ENCODE measurements at regions not wholly inside any gene's neighbourhood (a gene's known extent, or its start where the extent isn't known, plus 50 kb on each side); places are given as distances from the start of the nearest gene placed in this dataset.
"Not testable (repeated sequence)": the region's sequence is repeated elsewhere in the genome, so short reads cannot be mapped to it uniquely, and the experiment has no call there.

- H3K4me3 Mint-ChIP-seq; H3K4me1 ChIP-seq (ENCODE audit: insufficient read depth, low read length); H3K4me3 ChIP-seq (ENCODE audit: low read length); H3K27me3 ChIP-seq (ENCODE audit: insufficient read depth, low read length, poor library complexity, severe bottlenecking); H3K4me1 Mint-ChIP-seq; H3K36me3 Mint-ChIP-seq; H3K27ac ChIP-seq (ENCODE audit: low read depth, low read length); POLR2A ChIA-PET; H3K27me3 Mint-ChIP-seq; H3K9me3 ChIP-seq (ENCODE audit: low read length); CTCF ChIA-PET; H3K27ac Mint-ChIP-seq; H3K36me3 ChIP-seq (ENCODE audit: insufficient read depth, low read length): not testable (repeated sequence)
- H3K9me3 Mint-ChIP-seq = peaks cover 0 to 11% (median 10%) of the 10 kb centered on the region in 5 donors
- peak in 1 of 5 donors; percentile 44 for DNase-seq
Observed at GRCh38 chr7:63566886-63567285, 431.8 kb upstream of the ZNF722 start.

GRCh38 chr7:63567636-63568035 lies 431.0 kb upstream of the ZNF722 start:
- POLR2A ChIA-PET, H3K4me3 Mint-ChIP-seq: not testable (repeated sequence)
- peak in 1 of 5 donors; percentile 42 for DNase-seq

GRCh38 chr7:63568571-63569313 lies 429.9 kb upstream of the ZNF722 start:
- H3K4me3 ChIP-seq (ENCODE audit: low read length); H3K27me3 Mint-ChIP-seq; H3K4me1 Mint-ChIP-seq; H3K4me3 Mint-ChIP-seq; H3K27ac Mint-ChIP-seq; H3K4me1 ChIP-seq (ENCODE audit: insufficient read depth, low read length); H3K36me3 ChIP-seq (ENCODE audit: insufficient read depth, low read length); H3K27me3 ChIP-seq (ENCODE audit: insufficient read depth, low read length, poor library complexity, severe bottlenecking); CTCF ChIA-PET; H3K36me3 Mint-ChIP-seq; H3K9me3 ChIP-seq (ENCODE audit: low read length); POLR2A ChIA-PET; H3K27ac ChIP-seq (ENCODE audit: low read depth, low read length): not testable (repeated sequence)
- peak in 1 of 5 donors; percentile 26 for DNase-seq
- peaks cover 0 to 11% (median 8%) of the 10 kb centered on the region in 5 donors for H3K9me3 Mint-ChIP-seq

More at GRCh38 chr7:63567636-63568035, 431.0 kb upstream of the ZNF722 start:
- H3K27ac Mint-ChIP-seq; H3K4me3 ChIP-seq (ENCODE audit: low read length); H3K27ac ChIP-seq (ENCODE audit: low read depth, low read length); H3K27me3 Mint-ChIP-seq; H3K4me1 ChIP-seq (ENCODE audit: insufficient read depth, low read length); H3K36me3 ChIP-seq (ENCODE audit: insufficient read depth, low read length); CTCF ChIA-PET; H3K4me1 Mint-ChIP-seq; H3K36me3 Mint-ChIP-seq; H3K9me3 ChIP-seq (ENCODE audit: low read length); H3K27me3 ChIP-seq (ENCODE audit: insufficient read depth, low read length, poor library complexity, severe bottlenecking): not testable (repeated sequence)
- H3K9me3 Mint-ChIP-seq = peaks cover 0 to 11% (median 10%) of the 10 kb centered on the region in 5 donors

- H3K9me3 ChIP-seq (ENCODE audit: low read length); H3K27ac ChIP-seq (ENCODE audit: low read depth, low read length); POLR2A ChIA-PET; H3K27me3 Mint-ChIP-seq; H3K36me3 ChIP-seq (ENCODE audit: insufficient read depth, low read length); H3K27ac Mint-ChIP-seq; H3K4me3 ChIP-seq (ENCODE audit: low read length); H3K36me3 Mint-ChIP-seq; H3K4me1 ChIP-seq (ENCODE audit: insufficient read depth, low read length); H3K4me1 Mint-ChIP-seq; H3K4me3 Mint-ChIP-seq; CTCF ChIA-PET; H3K27me3 ChIP-seq (ENCODE audit: insufficient read depth, low read length, poor library complexity, severe bottlenecking): not testable (repeated sequence)
- H3K9me3 Mint-ChIP-seq = peaks cover 0 to 13% (median 10%) of the 10 kb centered on the region in 5 donors
- DNase-seq = peak in 1 of 5 donors; percentile 22
Observed at GRCh38 chr7:63570386-63571115, 428.1 kb upstream of the ZNF722 start.

- H3K4me1 Mint-ChIP-seq; POLR2A ChIA-PET; CTCF ChIA-PET; H3K27me3 ChIP-seq (ENCODE audit: insufficient read depth, low read length, poor library complexity, severe bottlenecking); H3K27me3 Mint-ChIP-seq; H3K4me3 Mint-ChIP-seq; H3K36me3 Mint-ChIP-seq; H3K9me3 ChIP-seq (ENCODE audit: low read length); H3K4me1 ChIP-seq (ENCODE audit: insufficient read depth, low read length); H3K27ac Mint-ChIP-seq; H3K27ac ChIP-seq (ENCODE audit: low read depth, low read length); H3K4me3 ChIP-seq (ENCODE audit: low read length); H3K36me3 ChIP-seq (ENCODE audit: insufficient read depth, low read length): not testable (repeated sequence)
- peak in 1 of 5 donors; percentile 39 for DNase-seq
- peaks cover 4 to 19% (median 13%) of the 10 kb centered on the region in 5 donors for H3K9me3 Mint-ChIP-seq
Observed at GRCh38 chr7:63572196-63572595, 426.5 kb upstream of the ZNF722 start.

- H3K9me3 Mint-ChIP-seq = peaks cover 6 to 17% (median 15%) of the 10 kb centered on the region in 5 donors
- H3K4me3 Mint-ChIP-seq; H3K4me3 ChIP-seq (ENCODE audit: low read length); H3K36me3 Mint-ChIP-seq; H3K4me1 ChIP-seq (ENCODE audit: insufficient read depth, low read length); H3K4me1 Mint-ChIP-seq; CTCF ChIA-PET; H3K36me3 ChIP-seq (ENCODE audit: insufficient read depth, low read length); H3K27ac ChIP-seq (ENCODE audit: low read depth, low read length); H3K27me3 ChIP-seq (ENCODE audit: insufficient read depth, low read length, poor library complexity, severe bottlenecking); H3K27ac Mint-ChIP-seq; H3K27me3 Mint-ChIP-seq; H3K9me3 ChIP-seq (ENCODE audit: low read length); POLR2A ChIA-PET: not testable (repeated sequence)
- DNase-seq = peak in 1 of 5 donors; percentile 43
Observed at GRCh38 chr7:63572956-63573355, 425.7 kb upstream of the ZNF722 start.

GRCh38 chr7:63573412-63573811 lies 425.2 kb upstream of the ZNF722 start:
- peak in 1 of 5 donors; percentile 31 for DNase-seq
- H3K27ac Mint-ChIP-seq; CTCF ChIA-PET; H3K27me3 ChIP-seq (ENCODE audit: insufficient read depth, low read length, poor library complexity, severe bottlenecking); H3K4me3 ChIP-seq (ENCODE audit: low read length); H3K36me3 ChIP-seq (ENCODE audit: insufficient read depth, low read length); H3K27me3 Mint-ChIP-seq; H3K4me1 ChIP-seq (ENCODE audit: insufficient read depth, low read length); H3K36me3 Mint-ChIP-seq; H3K4me3 Mint-ChIP-seq; H3K9me3 ChIP-seq (ENCODE audit: low read length); H3K27ac ChIP-seq (ENCODE audit: low read depth, low read length); H3K4me1 Mint-ChIP-seq; POLR2A ChIA-PET: not testable (repeated sequence)
- peaks cover 7 to 20% (median 19%) of the 10 kb centered on the region in 5 donors for H3K9me3 Mint-ChIP-seq

- H3K36me3 ChIP-seq (ENCODE audit: insufficient read depth, low read length); H3K4me1 ChIP-seq (ENCODE audit: insufficient read depth, low read length); H3K27me3 Mint-ChIP-seq; H3K4me3 ChIP-seq (ENCODE audit: low read length); H3K36me3 Mint-ChIP-seq; H3K4me1 Mint-ChIP-seq; H3K4me3 Mint-ChIP-seq; CTCF ChIA-PET; H3K27me3 ChIP-seq (ENCODE audit: insufficient read depth, low read length, poor library complexity, severe bottlenecking); H3K9me3 ChIP-seq (ENCODE audit: low read length); POLR2A ChIA-PET; H3K27ac Mint-ChIP-seq; H3K27ac ChIP-seq (ENCODE audit: low read depth, low read length): not testable (repeated sequence)
- DNase-seq = peak in 1 of 5 donors; percentile 33
- H3K9me3 Mint-ChIP-seq = peaks cover 7 to 25% (median 21%) of the 10 kb centered on the region in 5 donors
Observed at GRCh38 chr7:63576421-63576820, 422.2 kb upstream of the ZNF722 start.
